VCaP (cell line): ENCODE measurements at regions not wholly inside any gene's neighbourhood (a gene's known extent, or its start where the extent isn't known, plus 50 kb on each side); places are given as distances from the start of the nearest gene placed in this dataset.
A peak's percentile ranks its signal among the peaks of the same experiment; 100 is the strongest.

Source experiments
- H3K27ac ChIP-seq: fragments of 450-650 bp; 2 replicates; pipeline ENCODE4 v1.5.1; 2017
- CTCF ChIP-seq: fragments of 450-650 bp; conservative IDR thresholded peaks from 2 replicates; pipeline ENCODE4 v1.5.1; 2017; ENCODE audit warnings: mild to moderate bottlenecking, moderate library complexity

GRCh38 chr20:48485153-48485552 lies 342.6 kb downstream of the PREX1 start:
- TF ChIP-seq CTCF: peak; percentile 64
- peak overlapping the region; percentile 44; the same call in 1 of the 2 replicates for H3K27ac ChIP-seq

GRCh38 chr20:48483334-48484066 lies 344.3 kb downstream of the PREX1 start:
- H3K27ac ChIP-seq: no peak overlapping the region
- no peak for TF ChIP-seq CTCF

GRCh38 chr20:48482790-48483189 lies 345.0 kb downstream of the PREX1 start:
- TF ChIP-seq CTCF: no peak

GRCh38 chr20:48480216-48480772 lies 347.5 kb downstream of the PREX1 start:
- H3K27ac ChIP-seq: no peak overlapping the region
- no peak for TF ChIP-seq CTCF

More at GRCh38 chr20:48482790-48483189, 345.0 kb downstream of the PREX1 start:
- no peak overlapping the region for H3K27ac ChIP-seq

- no peak overlapping the region for H3K27ac ChIP-seq
- TF ChIP-seq CTCF: no peak
These were observed 348.8 kb downstream of the PREX1 start for GRCh38 chr20:48478806-48479585.

- H3K27ac ChIP-seq: no peak overlapping the region
- no peak for TF ChIP-seq CTCF
These were observed 349.4 kb downstream of the PREX1 start for GRCh38 chr20:48478370-48478769.

- no peak overlapping the region for H3K27ac ChIP-seq
- TF ChIP-seq CTCF: no peak
These were observed 350.9 kb downstream of the PREX1 start for GRCh38 chr20:48476854-48477253.
